Astrocyte (in vitro differentiated cells and primary cell): ENCODE measurements at regions not wholly inside any gene's neighbourhood (a gene's known extent, or its start where the extent isn't known, plus 50 kb on each side); places are given as distances from the start of the nearest gene placed in this dataset.

Experiments used
- CTCF ChIP-seq: IDR thresholded peaks from 2 replicates; pipeline ENCODE4 v1.5.1; 2011; ENCODE audit warnings: low read depth, mild to moderate bottlenecking, inconsistent platforms, low read length, moderate library complexity; ENCODE audit not compliant: insufficient read depth
- EZH2 ChIP-seq: IDR thresholded peaks from 2 replicates; pipeline ENCODE4 v1.6.1; 2012; ENCODE audit warnings: mild to moderate bottlenecking, low read length, inconsistent platforms; ENCODE audit not compliant: insufficient read depth

- TF ChIP-seq EZH2 (no peak), CTCF (no peak)
Observed at GRCh38 chr6:142684371-142684770, 260.6 kb downstream of the HIVEP2 start.
